GM10248 (cell line): ENCODE measurements at regions not wholly inside any gene's neighbourhood (a gene's known extent, or its start where the extent isn't known, plus 50 kb on each side); places are given as distances from the start of the nearest gene placed in this dataset.

Source experiments
- CTCF ChIA-PET: fragments of 300-600 bp; sonication (Branson Sonifier 250); formaldehyde crosslinking; extraction: SDS; loops from one replicate; lab custom pipeline; 2021; ENCODE audit warnings: antibody characterized with exemption; lab: Yijun Ruan, JAX
- POLR2A ChIA-PET: fragments of 350-650 bp; sonication (Branson Sonifier 250); formaldehyde crosslinking; extraction: SDS; loops from one replicate; lab custom pipeline; 2020; ENCODE audit warnings: antibody characterized with exemption; lab: Yijun Ruan, JAX
- DNase-seq: peaks from one replicate; pipeline ENCODE4 v3.0.0; 2012; ENCODE audit errors: extremely low spot score
- TF ChIP-seq, protein P1 (sequence below): IDR thresholded peaks from 2 replicates; pipeline ENCODE4 v1.5.1; 2012; ENCODE audit warnings: mild to moderate bottlenecking, low read depth; ENCODE audit errors: extremely low read depth, missing control alignments, control extremely low read depth

DNA sequence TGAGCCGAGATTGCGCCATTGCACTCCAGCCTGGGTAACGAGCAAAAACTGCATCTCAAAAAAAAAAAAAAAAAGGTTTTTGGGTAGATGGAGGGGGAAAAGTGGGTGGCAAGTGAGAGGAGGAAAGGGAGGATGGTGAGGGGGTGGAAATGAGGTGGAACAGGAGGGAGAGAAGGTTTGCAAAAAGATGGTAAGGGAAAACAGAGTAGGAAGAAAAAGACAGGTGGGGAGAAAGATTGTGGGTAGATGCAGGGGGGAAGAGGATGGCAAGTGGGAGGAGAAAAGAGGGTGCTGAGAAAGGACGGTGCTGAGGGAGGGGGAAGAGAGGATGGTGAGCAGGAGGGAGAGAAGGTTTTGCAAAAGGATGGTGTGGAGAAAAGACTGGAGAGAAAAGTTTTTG lies 57.8 kb upstream of the C1QTNF9B start:
- POLR2A ChIA-PET, result no interaction called here
- CTCF ChIA-PET, result no interaction called here
- no peak for DNase-seq
- TF ChIP-seq, protein P1, sequence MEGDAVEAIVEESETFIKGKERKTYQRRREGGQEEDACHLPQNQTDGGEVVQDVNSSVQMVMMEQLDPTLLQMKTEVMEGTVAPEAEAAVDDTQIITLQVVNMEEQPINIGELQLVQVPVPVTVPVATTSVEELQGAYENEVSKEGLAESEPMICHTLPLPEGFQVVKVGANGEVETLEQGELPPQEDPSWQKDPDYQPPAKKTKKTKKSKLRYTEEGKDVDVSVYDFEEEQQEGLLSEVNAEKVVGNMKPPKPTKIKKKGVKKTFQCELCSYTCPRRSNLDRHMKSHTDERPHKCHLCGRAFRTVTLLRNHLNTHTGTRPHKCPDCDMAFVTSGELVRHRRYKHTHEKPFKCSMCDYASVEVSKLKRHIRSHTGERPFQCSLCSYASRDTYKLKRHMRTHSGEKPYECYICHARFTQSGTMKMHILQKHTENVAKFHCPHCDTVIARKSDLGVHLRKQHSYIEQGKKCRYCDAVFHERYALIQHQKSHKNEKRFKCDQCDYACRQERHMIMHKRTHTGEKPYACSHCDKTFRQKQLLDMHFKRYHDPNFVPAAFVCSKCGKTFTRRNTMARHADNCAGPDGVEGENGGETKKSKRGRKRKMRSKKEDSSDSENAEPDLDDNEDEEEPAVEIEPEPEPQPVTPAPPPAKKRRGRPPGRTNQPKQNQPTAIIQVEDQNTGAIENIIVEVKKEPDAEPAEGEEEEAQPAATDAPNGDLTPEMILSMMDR, result no peak

- TF ChIP-seq, protein P1, result no peak
- no peak for DNase-seq
- ChIA-PET POLR2A (no interaction called here), CTCF (interaction anchor here (1.0 to 6.9 kb wide), 3 partner anchors 34 to 274 kb away, joined by 3 to 40 read pairs (median 4); no protein-coding TSS in a partner anchor)
These were observed 58.8 kb upstream of the C1QTNF9B start for GRCh38 chr13:23956106-23956505.

DNA sequence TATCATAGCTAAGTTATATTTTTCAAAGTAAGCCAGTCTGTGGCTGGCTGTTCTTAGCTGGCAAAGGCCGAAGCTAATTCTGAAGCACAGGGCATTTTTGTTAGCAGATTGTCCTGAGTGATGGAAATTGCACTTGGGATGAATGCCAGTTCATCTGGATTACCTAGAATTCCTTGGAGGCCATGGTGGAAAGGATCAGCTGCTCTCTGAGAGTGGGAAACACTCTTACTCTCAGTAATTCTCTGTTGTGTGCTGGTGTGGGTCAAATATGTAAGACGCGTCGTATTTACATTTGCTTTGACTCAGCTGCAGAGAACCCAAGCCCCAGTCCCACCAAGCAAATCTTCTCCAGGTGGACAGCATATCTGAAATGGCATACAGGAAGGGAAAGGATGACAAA lies 60.7 kb upstream of the C1QTNF9B start:
- TF ChIP-seq, protein P1, result no peak
- DNase-seq, result no peak
- POLR2A ChIA-PET, result no interaction called here
- CTCF ChIA-PET, result interaction anchor here (0.8 to 7.6 kb wide), 8 partner anchors 8 to 271 kb away, joined by 3 to 64 read pairs (median 5); no protein-coding TSS in a partner anchor

GRCh38 chr13:23959231-23959862 lies 62.0 kb upstream of the C1QTNF9B start:
- DNase-seq, result no peak
- TF ChIP-seq, protein P1, result no peak
- POLR2A ChIA-PET, result no interaction called here
- CTCF ChIA-PET, result interaction anchor here (0.8 to 7.6 kb wide), 11 partner anchors 10 to 271 kb away, joined by 3 to 64 read pairs (median 5); no protein-coding TSS in a partner anchor

DNA sequence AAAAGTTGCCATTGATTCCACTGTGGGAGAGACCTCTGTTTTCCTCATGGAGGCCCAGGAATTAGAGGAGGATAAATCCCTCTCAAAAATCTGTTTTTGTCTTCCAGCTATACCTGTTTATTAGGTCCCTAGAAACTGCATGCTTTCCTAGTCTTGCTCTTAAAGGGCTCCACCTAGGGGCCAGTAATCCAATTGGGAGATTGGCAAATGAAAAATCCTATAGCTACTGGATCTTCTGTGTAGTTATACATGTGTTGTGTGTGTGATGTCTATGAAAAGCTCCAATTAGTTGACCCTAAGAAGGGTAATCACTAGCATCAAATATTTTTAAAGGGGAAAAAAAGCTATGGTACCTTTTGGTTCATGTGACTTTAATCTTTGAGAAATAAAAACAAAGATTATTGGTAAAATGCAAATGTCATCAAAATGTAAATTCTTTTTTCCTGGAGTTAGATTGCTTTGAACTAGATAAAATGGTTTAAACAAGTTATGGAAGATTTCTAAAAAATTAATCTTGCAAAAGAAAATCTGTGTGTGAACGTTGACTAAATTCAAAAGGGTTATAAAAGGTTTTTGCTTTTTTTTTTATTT lies 63.4 kb upstream of the C1QTNF9B start:
- POLR2A ChIA-PET, result no interaction called here
- no peak for DNase-seq
- TF ChIP-seq, protein P1, result peak; percentile 36
- CTCF ChIA-PET, result interaction anchor here (0.7 to 7.6 kb wide), 18 partner anchors 9 to 314 kb away, joined by 3 to 64 read pairs (median 4); no protein-coding TSS in a partner anchor

GRCh38 chr13:23963184-23963931 lies 66.1 kb upstream of the C1QTNF9B start:
- TF ChIP-seq, protein P1, result no peak
- ChIA-PET CTCF (interaction anchor here (1.0 to 7.6 kb wide), 4 partner anchors 12 to 266 kb away, joined by 3 to 64 read pairs (median 4); no protein-coding TSS in a partner anchor), POLR2A (no interaction called here)
- no peak for DNase-seq
